Astrocyte (in vitro differentiated cells and primary cell): ENCODE measurements at regions not wholly inside any gene's neighbourhood (a gene's known extent, or its start where the extent isn't known, plus 50 kb on each side); places are given as distances from the start of the nearest gene placed in this dataset.

Experiments
- CTCF ChIP-seq: IDR thresholded peaks from 2 replicates; pipeline ENCODE4 v1.5.1; 2011; ENCODE audit warnings: low read depth, mild to moderate bottlenecking, inconsistent platforms, low read length, moderate library complexity; ENCODE audit not compliant: insufficient read depth
- EZH2 ChIP-seq: IDR thresholded peaks from 2 replicates; pipeline ENCODE4 v1.6.1; 2012; ENCODE audit warnings: mild to moderate bottlenecking, low read length, inconsistent platforms; ENCODE audit not compliant: insufficient read depth

- TF ChIP-seq CTCF = no peak
- no peak for TF ChIP-seq EZH2
Measured at GRCh38 chr2:22616031-22616430, 768.9 kb upstream of the KLHL29 start.
